Activated CD4-positive, alpha-beta T cell treated with anti-CD3 and anti-CD28 coated beads, Interleukin-2, amount 10 ng/mL, durations not matched to agents 24 days and 14 days (primary cell): ENCODE measurements at regions not wholly inside any gene's neighbourhood (a gene's known extent, or its start where the extent isn't known, plus 50 kb on each side); places are given as distances from the start of the nearest gene placed in this dataset.

Experiments used
- DNase-seq: peaks from one replicate; pipeline ENCODE4 v3.0.0; 2022
- H3K27ac Mint-ChIP-seq: one replicate; pipeline ENCODE4 v1.8.0; 2022; ENCODE audit warnings: mild to moderate bottlenecking, mixed read lengths
- H3K27me3 Mint-ChIP-seq: one replicate; pipeline ENCODE4 v1.8.0; 2022; ENCODE audit warnings: mixed read lengths
- H3K36me3 Mint-ChIP-seq: one replicate; pipeline ENCODE4 v1.8.0; 2022; ENCODE audit warnings: low read depth, mild to moderate bottlenecking, mixed read lengths
- H3K4me1 Mint-ChIP-seq: one replicate; pipeline ENCODE4 v1.8.0; 2021; ENCODE audit warnings: mixed read lengths
- H3K4me3 Mint-ChIP-seq: one replicate; pipeline ENCODE4 v1.8.0; 2022; ENCODE audit warnings: mild to moderate bottlenecking, moderate library complexity, mixed read lengths
- H3K9me3 Mint-ChIP-seq: one replicate; pipeline ENCODE4 v1.8.0; 2021; ENCODE audit warnings: mixed read lengths
- intact Hi-C: fragments of 100-400 bp; cut with micrococcal nuclease; formaldehyde crosslinking; loops from one replicate; pipeline ENCODE4 v1.15.1; 2023

GRCh38 chr3:41089566-41089965 is 109.7 kb upstream of the CTNNB1 start:
- Mint-ChIP-seq H3K4me3 (no peak overlapping the region), H3K36me3 (no peaks in the 10 kb centered on the region)

DNA sequence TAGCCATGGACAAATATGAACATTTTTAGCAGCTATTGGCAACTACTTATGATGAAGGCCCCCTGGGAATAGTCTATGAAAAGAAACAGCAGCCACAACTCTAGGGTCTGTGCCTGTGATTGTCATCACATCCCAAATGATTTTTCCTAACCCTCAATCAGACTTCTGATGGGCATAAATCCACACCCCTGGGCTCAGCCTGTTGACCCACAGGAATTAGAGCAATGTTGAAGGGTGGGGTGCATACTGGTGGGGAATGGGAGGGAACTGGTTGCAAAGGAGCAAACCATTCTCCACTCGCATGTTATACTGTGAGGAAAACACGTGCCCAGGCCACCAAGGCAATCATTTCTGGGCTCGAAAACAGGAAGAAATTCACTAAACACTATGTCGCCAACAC is 106.5 kb upstream of the CTNNB1 start:
- no peak overlapping the region for H3K4me3 Mint-ChIP-seq
- H3K4me1 Mint-ChIP-seq, result no peaks in the 10 kb centered on the region
- intact Hi-C loops, result no loop called here
- H3K9me3 Mint-ChIP-seq, result peaks cover 3% of the 10 kb centered on the region
- DNase-seq, result no peak
- H3K27me3 Mint-ChIP-seq, result peaks cover 3% of the 10 kb centered on the region
- no peak overlapping the region for H3K27ac Mint-ChIP-seq
- H3K36me3 Mint-ChIP-seq, result no peaks in the 10 kb centered on the region

More at GRCh38 chr3:41089566-41089965, 109.7 kb upstream of the CTNNB1 start:
- peaks cover 3% of the 10 kb centered on the region for H3K27me3 Mint-ChIP-seq
- intact Hi-C loops, result no loop called here
- H3K4me1 Mint-ChIP-seq, result no peaks in the 10 kb centered on the region
- no peak overlapping the region for H3K27ac Mint-ChIP-seq
- no peak for DNase-seq
- peaks cover 10% of the 10 kb centered on the region for H3K9me3 Mint-ChIP-seq

- intact Hi-C loops, result no loop called here
These were observed 105.8 kb upstream of the CTNNB1 start for GRCh38 chr3:41093476-41093875.

DNA sequence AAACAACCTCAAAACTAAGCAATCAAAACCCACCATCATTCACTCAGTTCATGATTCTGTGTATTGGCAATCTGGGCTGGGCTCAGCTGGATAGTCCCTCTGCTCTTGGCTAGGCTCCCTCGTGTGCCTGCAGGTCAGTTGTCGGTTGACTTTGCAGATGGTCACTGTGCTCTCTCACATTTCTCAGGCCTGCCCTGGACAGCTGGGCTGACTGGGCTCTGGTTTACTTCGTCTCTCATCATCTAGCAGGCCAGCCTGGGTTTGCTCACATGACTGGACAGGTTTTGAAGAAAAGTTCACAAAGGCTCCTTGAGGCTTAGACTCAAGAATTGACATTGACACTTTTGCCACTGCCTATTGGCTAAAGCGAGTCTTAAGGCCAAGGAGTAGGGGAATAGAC is 105.0 kb upstream of the CTNNB1 start:
- peaks cover 3% of the 10 kb centered on the region for H3K9me3 Mint-ChIP-seq
- no peaks in the 10 kb centered on the region for H3K36me3 Mint-ChIP-seq
- intact Hi-C loops, result no loop called here
- DNase-seq, result no peak
- H3K4me3 Mint-ChIP-seq, result no peak overlapping the region
- no peak overlapping the region for H3K27ac Mint-ChIP-seq
- peaks cover 3% of the 10 kb centered on the region for H3K27me3 Mint-ChIP-seq
- H3K4me1 Mint-ChIP-seq, result no peaks in the 10 kb centered on the region

More at GRCh38 chr3:41093476-41093875, 105.8 kb upstream of the CTNNB1 start:
- DNase-seq, result no peak
- Mint-ChIP-seq H3K9me3 (peaks cover 3% of the 10 kb centered on the region), H3K27ac (no peak overlapping the region), H3K4me1 (no peaks in the 10 kb centered on the region), H3K27me3 (peaks cover 3% of the 10 kb centered on the region), H3K4me3 (no peak overlapping the region), H3K36me3 (no peaks in the 10 kb centered on the region)

- no peaks in the 10 kb centered on the region for H3K27me3 Mint-ChIP-seq
- no peaks in the 10 kb centered on the region for H3K36me3 Mint-ChIP-seq
- H3K9me3 Mint-ChIP-seq, result no peaks in the 10 kb centered on the region
- H3K4me1 Mint-ChIP-seq, result no peaks in the 10 kb centered on the region
- intact Hi-C loops, result no loop called here
- no peak for DNase-seq
- no peak overlapping the region for H3K27ac Mint-ChIP-seq
- no peak overlapping the region for H3K4me3 Mint-ChIP-seq
These were observed 103.6 kb upstream of the CTNNB1 start for GRCh38 chr3:41095702-41096101.

DNA sequence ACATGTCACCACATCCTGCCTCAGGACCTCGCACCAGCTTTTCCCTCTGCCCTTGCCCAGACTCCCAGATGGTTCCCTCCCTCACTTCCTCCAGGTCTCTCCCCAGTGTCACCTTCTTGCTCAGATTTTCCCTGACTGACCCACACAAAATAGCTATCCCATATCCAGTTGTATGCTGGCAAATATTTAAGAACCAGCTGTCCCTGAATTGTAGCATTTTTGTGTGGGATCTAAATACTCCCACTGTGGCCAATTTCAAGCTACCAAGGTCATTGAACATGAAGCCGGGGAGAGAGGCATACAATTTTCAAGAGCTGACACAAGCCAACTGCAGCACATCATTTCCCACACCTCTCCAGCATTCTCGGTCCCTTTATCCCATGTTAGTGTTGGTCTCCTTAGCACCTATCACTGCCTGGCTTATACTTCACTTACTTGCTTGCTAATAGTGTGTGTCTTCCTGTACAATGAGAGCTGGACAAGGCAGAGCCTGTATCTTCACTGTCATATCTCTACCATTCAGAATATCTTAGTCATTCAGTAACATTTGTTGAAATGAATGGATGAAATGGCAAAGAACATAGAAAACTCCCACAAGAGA is 101.3 kb upstream of the CTNNB1 start:
- H3K27ac Mint-ChIP-seq, result no peak overlapping the region
- H3K27me3 Mint-ChIP-seq, result no peaks in the 10 kb centered on the region
- H3K9me3 Mint-ChIP-seq, result no peaks in the 10 kb centered on the region
- no peak overlapping the region for H3K4me3 Mint-ChIP-seq
- no peaks in the 10 kb centered on the region for H3K4me1 Mint-ChIP-seq
- intact Hi-C loops, result no loop called here
- no peak for DNase-seq
- H3K36me3 Mint-ChIP-seq, result no peaks in the 10 kb centered on the region

DNA sequence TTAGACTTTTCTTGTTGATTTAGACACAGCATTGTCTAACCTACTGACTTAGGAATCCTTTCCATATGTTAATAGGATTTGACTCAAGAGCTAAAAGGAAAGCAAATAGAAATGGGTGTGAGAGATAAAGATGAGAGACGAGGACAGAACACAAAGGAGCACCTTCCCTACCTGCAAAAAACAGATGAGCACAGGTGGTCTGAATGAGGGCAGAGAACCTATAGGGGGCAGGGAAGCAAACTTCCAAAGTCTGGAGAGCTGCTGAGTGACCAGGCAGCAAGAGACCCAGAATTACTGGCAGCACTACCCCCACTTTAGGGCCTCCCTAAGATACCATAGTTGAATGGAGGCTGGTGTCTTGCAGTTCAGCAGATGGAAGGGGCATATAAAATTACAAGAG is 98.1 kb upstream of the CTNNB1 start:
- DNase-seq, result no peak
- Mint-ChIP-seq H3K27ac (no peak overlapping the region), H3K27me3 (no peaks in the 10 kb centered on the region), H3K4me3 (no peak overlapping the region), H3K36me3 (no peaks in the 10 kb centered on the region), H3K9me3 (no peaks in the 10 kb centered on the region), H3K4me1 (no peaks in the 10 kb centered on the region)
- intact Hi-C loops, result no loop called here

DNA sequence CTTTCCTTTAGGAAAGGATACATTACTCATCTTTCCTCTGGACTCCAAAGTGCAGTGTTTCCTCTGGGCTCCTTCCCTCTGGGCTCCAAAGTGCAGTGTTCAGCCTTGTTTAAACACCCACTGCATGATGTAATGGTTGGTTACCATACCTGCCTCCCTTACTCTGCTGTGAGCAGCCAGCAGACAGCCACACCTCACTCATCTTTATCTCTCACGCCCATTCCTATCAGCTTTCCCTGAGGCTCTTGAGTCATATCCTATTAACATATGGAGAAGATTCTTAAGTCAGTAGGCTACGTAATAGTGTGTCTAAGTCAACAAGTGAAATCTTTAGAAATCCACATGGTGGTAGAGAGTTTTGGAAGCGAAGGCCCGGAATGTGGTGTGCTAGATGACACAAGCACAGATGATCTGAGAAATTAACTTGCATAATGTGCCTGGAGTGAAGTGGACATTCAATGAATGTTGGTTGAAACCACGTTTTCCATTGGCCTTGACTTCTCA is 97.2 kb upstream of the CTNNB1 start:
- Mint-ChIP-seq H3K27ac (no peak overlapping the region), H3K9me3 (no peaks in the 10 kb centered on the region), H3K4me1 (no peaks in the 10 kb centered on the region), H3K4me3 (no peak overlapping the region), H3K27me3 (peaks cover 3% of the 10 kb centered on the region), H3K36me3 (no peaks in the 10 kb centered on the region)
- intact Hi-C loops, result no loop called here
- no peak for DNase-seq

- intact Hi-C loops, result no loop called here
- Mint-ChIP-seq H3K4me1 (no peaks in the 10 kb centered on the region), H3K27ac (no peak overlapping the region), H3K4me3 (no peak overlapping the region), H3K27me3 (peaks cover 6% of the 10 kb centered on the region), H3K9me3 (no peaks in the 10 kb centered on the region), H3K36me3 (no peaks in the 10 kb centered on the region)
- DNase-seq, result no peak
These were observed 96.6 kb upstream of the CTNNB1 start for GRCh38 chr3:41102750-41103149.

DNA sequence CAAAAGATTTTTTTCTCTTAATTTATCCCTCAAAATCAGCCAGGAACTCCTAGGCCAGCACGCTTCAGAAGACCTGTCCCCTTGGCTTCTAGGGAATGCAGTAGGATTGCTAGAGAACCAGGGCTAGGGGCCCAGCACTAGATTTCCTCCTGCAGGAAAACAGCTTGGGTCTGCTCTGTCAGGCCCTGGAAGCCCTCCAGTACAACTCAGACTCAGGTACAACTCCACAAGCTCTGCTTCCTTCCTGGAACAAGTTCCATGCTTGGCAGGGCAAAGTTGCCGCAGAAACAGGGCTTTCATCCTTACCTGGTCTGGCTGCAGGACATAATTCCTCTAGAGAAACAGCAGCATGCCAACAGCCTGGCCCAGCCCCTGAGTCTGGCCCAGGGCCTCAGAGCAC is 96.1 kb upstream of the CTNNB1 start:
- Mint-ChIP-seq H3K36me3 (no peaks in the 10 kb centered on the region), H3K9me3 (no peaks in the 10 kb centered on the region), H3K27ac (no peak overlapping the region), H3K4me1 (no peaks in the 10 kb centered on the region), H3K4me3 (no peak overlapping the region), H3K27me3 (peaks cover 7% of the 10 kb centered on the region)
- intact Hi-C loops, result no loop called here
- no peak for DNase-seq

DNA sequence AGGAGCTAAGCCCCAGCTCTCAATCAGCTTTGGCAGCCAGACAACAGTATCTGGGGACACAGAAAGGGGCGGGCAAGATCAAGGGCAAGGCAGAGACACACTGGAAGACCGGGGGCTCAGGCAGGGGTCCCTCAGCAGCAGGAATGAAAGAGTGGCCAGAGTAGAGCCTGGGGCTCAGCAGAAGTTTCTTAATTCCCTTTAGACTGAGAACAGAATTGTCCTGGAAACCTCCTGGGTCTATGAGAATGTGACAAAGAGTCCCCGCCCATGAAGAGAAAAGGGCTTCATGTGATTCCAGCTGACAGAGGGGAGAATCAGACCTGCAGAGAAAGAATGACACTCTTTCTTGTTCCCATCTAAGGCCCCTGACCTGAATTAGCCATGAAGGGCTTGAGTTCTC is 95.2 kb upstream of the CTNNB1 start:
- H3K4me3 Mint-ChIP-seq, result no peak overlapping the region
- intact Hi-C loops, result no loop called here
- no peaks in the 10 kb centered on the region for H3K4me1 Mint-ChIP-seq
- no peaks in the 10 kb centered on the region for H3K36me3 Mint-ChIP-seq
- DNase-seq, result no peak
- H3K27ac Mint-ChIP-seq, result no peak overlapping the region
- no peaks in the 10 kb centered on the region for H3K9me3 Mint-ChIP-seq
- peaks cover 8% of the 10 kb centered on the region for H3K27me3 Mint-ChIP-seq

- no peak for DNase-seq
- no peak overlapping the region for H3K4me3 Mint-ChIP-seq
- intact Hi-C loops, result no loop called here
- H3K27ac Mint-ChIP-seq, result no peak overlapping the region
- no peaks in the 10 kb centered on the region for H3K4me1 Mint-ChIP-seq
- no peaks in the 10 kb centered on the region for H3K36me3 Mint-ChIP-seq
- no peaks in the 10 kb centered on the region for H3K9me3 Mint-ChIP-seq
- peaks cover 10% of the 10 kb centered on the region for H3K27me3 Mint-ChIP-seq
These were observed 92.6 kb upstream of the CTNNB1 start for GRCh38 chr3:41106691-41107090.

DNA sequence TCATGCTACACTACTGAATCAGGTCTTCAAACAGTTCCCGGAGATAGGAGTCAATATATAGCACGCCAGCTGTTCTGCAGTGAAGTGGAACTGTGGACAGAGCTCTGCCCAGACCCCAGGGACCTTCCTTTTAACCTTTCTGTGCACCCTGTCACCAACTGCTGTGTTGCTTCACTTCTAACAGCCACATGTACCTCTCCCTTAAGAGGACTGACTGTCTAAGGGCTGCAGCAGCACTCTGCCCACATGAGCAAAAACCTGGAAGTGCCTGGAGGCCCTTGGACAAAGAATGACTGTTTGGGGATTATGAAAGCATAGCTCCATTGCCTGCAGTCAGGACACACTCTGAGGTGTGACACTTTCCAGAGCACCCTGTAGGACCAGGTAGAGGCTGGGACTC is 88.3 kb upstream of the CTNNB1 start:
- no peak overlapping the region for H3K4me3 Mint-ChIP-seq
- no peak overlapping the region for H3K27ac Mint-ChIP-seq
- H3K4me1 Mint-ChIP-seq, result no peaks in the 10 kb centered on the region
- H3K9me3 Mint-ChIP-seq, result no peaks in the 10 kb centered on the region
- no peak for DNase-seq
- H3K27me3 Mint-ChIP-seq, result peaks cover 10% of the 10 kb centered on the region
- H3K36me3 Mint-ChIP-seq, result no peaks in the 10 kb centered on the region
- intact Hi-C loops, result no loop called here

DNA sequence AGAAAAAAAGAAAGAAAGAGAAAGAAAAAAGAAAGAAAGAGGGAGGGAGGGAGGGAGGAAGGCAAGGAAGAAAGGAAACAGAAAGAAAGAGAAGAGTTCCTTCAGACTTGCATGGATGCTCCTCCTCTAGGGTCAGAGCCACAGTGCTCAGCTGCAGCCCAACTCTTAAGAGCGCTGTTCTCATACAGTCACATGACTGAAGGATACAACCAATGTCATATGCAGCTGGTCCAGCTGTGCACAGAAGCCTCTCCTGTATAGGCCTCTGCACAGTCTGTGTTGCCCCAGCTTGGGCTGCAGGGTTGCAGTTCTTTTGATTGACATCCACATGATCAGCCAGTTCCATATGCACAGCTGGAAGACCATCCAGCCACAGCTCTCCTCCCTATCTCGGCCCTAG is 86.8 kb upstream of the CTNNB1 start:
- no peak overlapping the region for H3K4me3 Mint-ChIP-seq
- peaks cover 5% of the 10 kb centered on the region for H3K4me1 Mint-ChIP-seq
- peaks cover 6% of the 10 kb centered on the region for H3K27me3 Mint-ChIP-seq
- intact Hi-C loops, result no loop called here
- H3K27ac Mint-ChIP-seq, result no peak overlapping the region
- no peaks in the 10 kb centered on the region for H3K9me3 Mint-ChIP-seq
- no peak for DNase-seq
- no peaks in the 10 kb centered on the region for H3K36me3 Mint-ChIP-seq

DNA sequence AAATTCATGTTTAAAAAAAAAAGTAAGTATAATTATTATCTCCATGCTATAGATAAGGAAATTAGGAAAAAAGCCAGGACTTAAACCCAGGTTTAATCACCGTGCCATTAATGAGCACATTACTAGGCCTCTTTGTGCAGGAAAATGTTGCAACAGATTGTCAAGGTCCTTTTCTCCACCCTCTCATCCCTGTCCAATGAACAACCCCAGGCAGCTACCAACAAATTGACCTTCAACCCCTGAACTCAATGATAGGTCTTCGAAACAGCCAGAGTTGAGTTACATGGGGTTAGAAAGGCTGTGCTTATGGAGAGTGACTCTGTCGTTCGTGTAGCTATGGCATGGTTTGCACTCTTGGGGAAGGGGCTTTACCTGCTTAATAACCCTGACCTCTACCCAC is 84.2 kb upstream of the CTNNB1 start:
- Mint-ChIP-seq H3K27ac (no peak overlapping the region), H3K36me3 (no peaks in the 10 kb centered on the region), H3K4me3 (no peak overlapping the region), H3K4me1 (peaks cover 16% of the 10 kb centered on the region), H3K9me3 (no peaks in the 10 kb centered on the region), H3K27me3 (no peaks in the 10 kb centered on the region)
- intact Hi-C loops, result loop anchor here (5.0 kb wide), 1 partner anchor 82 kb away; the partner anchor contains the start of gene CTNNB1
- no peak for DNase-seq
